B cell (primary cell): ENCODE measurements at regions not wholly inside any gene's neighbourhood (a gene's known extent, or its start where the extent isn't known, plus 50 kb on each side); places are given as distances from the start of the nearest gene placed in this dataset.
"Not testable (repeated sequence)": the region's sequence is repeated elsewhere in the genome, so short reads cannot be mapped to it uniquely, and the experiment has no call there.

Experiments used
- ATAC-seq: fragments of 200-7000 bp; cut with Tn5 transposase; one replicate; pipeline ENCODE4 v1.10.0; 2021; ENCODE audit warnings: low read depth, mild to moderate bottlenecking, moderate number of reproducible peaks, moderate library complexity
- CTCF ChIA-PET: fragments of 350-600 bp; sonication (Branson Sonifier 250); formaldehyde crosslinking; loops from one replicate; lab custom pipeline; 2021; ENCODE audit warnings: antibody characterized with exemption, inconsistent platforms; lab: Charles Lee
- POLR2A ChIA-PET: fragments of 350-600 bp; sonication (Branson Sonifier 250); formaldehyde crosslinking; loops from one replicate; lab custom pipeline; 2021; ENCODE audit warnings: antibody characterized with exemption; lab: Charles Lee
- DNase-seq: peaks from one replicate; pipeline ENCODE4 v3.0.0; 2013
- H2AFZ ChIP-seq: 2 replicates; pipeline ENCODE4 v1.6.1; 2012; ENCODE audit warnings: mild to moderate bottlenecking, low read depth, low read length; ENCODE audit not compliant: insufficient read depth, poor library complexity, severe bottlenecking
- H3K27ac ChIP-seq, 2 donors: 1 replicate in 1 of 2; 2 replicates in 1 of 2; pipeline ENCODE4 v1.5.1; 2012 to 2013; ENCODE audit warnings: low read length in 2 of 2, mild to moderate bottlenecking in 2 of 2, moderate library complexity in 1 of 2
- H3K27me3 ChIP-seq, 4 experiments: fragments of 200-600 bp in 1 of 4; sonication (generic) in 1 of 4; replicated peaks in 1 of 4; 1 replicate in 2 of 4; 2 replicates in 2 of 4; pipeline versions ENCODE4 v1.6.1 to v1.7.0; 2013 to 2016; ENCODE audit warnings: low read length in 3 of 4, mild to moderate bottlenecking in 2 of 4, mixed read lengths in 1 of 4, moderate library complexity in 1 of 4; ENCODE audit not compliant: insufficient read depth in 4 of 4, control insufficient read depth in 3 of 4; ENCODE audit errors: control extremely low read depth in 1 of 4
- H3K36me3 ChIP-seq, 2 experiments: replicated peaks in 1 of 2; 1 replicate in 1 of 2; 2 replicates in 1 of 2; pipeline versions ENCODE4 v1.6.1 to v1.7.1; 2013; ENCODE audit warnings: low read length in 1 of 2; ENCODE audit not compliant: insufficient read depth in 2 of 2, control insufficient read depth in 1 of 2; ENCODE audit errors: control extremely low read depth in 1 of 2, extremely low read depth in 1 of 2
- H3K4me1 ChIP-seq, 2 donors: fragments of 200-600 bp in 1 of 2; sonication (generic) in 1 of 2; 1 replicate in 1 of 2; 2 replicates in 1 of 2; pipeline versions ENCODE4 v1.5.1 to v1.6.1; 2013 to 2017; ENCODE audit warnings: low read length in 2 of 2; ENCODE audit not compliant: control insufficient read depth in 2 of 2, insufficient read depth in 2 of 2
- H3K4me2 ChIP-seq: replicated peaks from 2 replicates; pipeline ENCODE3; 2012; ENCODE audit warnings: mild to moderate bottlenecking, low read depth, low read length; ENCODE audit not compliant: poor library complexity, severe bottlenecking
- H3K4me3 ChIP-seq, 5 experiments: fragments of 200-600 bp in 1 of 5; sonication (generic) in 1 of 5; 1 replicate in 3 of 5; 2 replicates in 2 of 5; pipeline versions ENCODE4 v1.5.1 to v1.7.0; 2011 to 2016; ENCODE audit warnings: low read length in 4 of 5, mild to moderate bottlenecking in 4 of 5, low read depth in 2 of 5, control low read depth in 1 of 5, moderate library complexity in 1 of 5; ENCODE audit not compliant: insufficient read depth in 1 of 5; ENCODE audit errors: control extremely low read depth in 1 of 5, extremely low read depth in 1 of 5
- H3K79me2 ChIP-seq: fragments of 200-600 bp; sonication (generic); one replicate; pipeline ENCODE4 v1.6.0; 2016; ENCODE audit warnings: low read length; ENCODE audit not compliant: control insufficient read depth, insufficient read depth
- H3K9ac ChIP-seq: fragments of 200-600 bp; sonication (generic); 2 replicates; pipeline ENCODE4 v1.6.1; 2017; ENCODE audit warnings: mild to moderate bottlenecking, low read length, moderate library complexity
- H3K9me3 ChIP-seq, 3 donors: one replicate each; pipeline versions ENCODE4 v1.6.1 to v1.7.1; 2013; ENCODE audit warnings: low read length in 2 of 3; ENCODE audit not compliant: control insufficient read depth in 2 of 3, insufficient read depth in 1 of 3; ENCODE audit errors: control extremely low read depth in 1 of 3
- H4K20me1 ChIP-seq: 2 replicates; pipeline ENCODE4 v1.6.0; 2012; ENCODE audit warnings: mild to moderate bottlenecking, low read length; ENCODE audit not compliant: insufficient read depth, control insufficient read depth, poor library complexity, severe bottlenecking
- H3K27ac Mint-ChIP-seq: one replicate; pipeline ENCODE4 v1.8.0; 2021; ENCODE audit warnings: mixed read lengths
- H3K27me3 Mint-ChIP-seq: one replicate; pipeline ENCODE4 v1.8.0; 2021; ENCODE audit warnings: mixed read lengths
- H3K4me1 Mint-ChIP-seq: one replicate; pipeline ENCODE4 v1.8.0; 2021; ENCODE audit warnings: mixed read lengths
- H3K4me3 Mint-ChIP-seq: one replicate; pipeline ENCODE4 v1.8.0; 2021; ENCODE audit warnings: mixed read lengths
- H3K9me3 Mint-ChIP-seq: one replicate; pipeline ENCODE4 v1.8.0; 2022; ENCODE audit warnings: mixed read lengths; ENCODE audit not compliant: insufficient read depth
- EZH2 ChIP-seq: IDR thresholded peaks from 2 replicates; pipeline ENCODE4 v1.6.1; 2012; ENCODE audit warnings: borderline replicate concordance, low read depth, mild to moderate bottlenecking, moderate library complexity, low read length; ENCODE audit not compliant: insufficient read depth, poor library complexity, severe bottlenecking
- WGBS: methylation state at CpG from one replicate; pipeline ENCODE4 v1.1.5; 2013; ENCODE audit warnings: missing lambda C conversion rate; ENCODE audit not compliant: insufficient coverage; 5-methylcytosine and 5-hydroxymethylcytosine counted together
- intact Hi-C: fragments of 100-400 bp; cut with micrococcal nuclease; formaldehyde crosslinking; loops from one replicate; pipeline ENCODE4 v1.10.0; 2022
- TF ChIP-seq, protein P1 (sequence below): fragments of 200-600 bp; IDR thresholded peaks from one replicate; pipeline ENCODE4 v1.8.0; 2022; ENCODE audit warnings: antibody characterized with exemption, mild to moderate bottlenecking

DNA sequence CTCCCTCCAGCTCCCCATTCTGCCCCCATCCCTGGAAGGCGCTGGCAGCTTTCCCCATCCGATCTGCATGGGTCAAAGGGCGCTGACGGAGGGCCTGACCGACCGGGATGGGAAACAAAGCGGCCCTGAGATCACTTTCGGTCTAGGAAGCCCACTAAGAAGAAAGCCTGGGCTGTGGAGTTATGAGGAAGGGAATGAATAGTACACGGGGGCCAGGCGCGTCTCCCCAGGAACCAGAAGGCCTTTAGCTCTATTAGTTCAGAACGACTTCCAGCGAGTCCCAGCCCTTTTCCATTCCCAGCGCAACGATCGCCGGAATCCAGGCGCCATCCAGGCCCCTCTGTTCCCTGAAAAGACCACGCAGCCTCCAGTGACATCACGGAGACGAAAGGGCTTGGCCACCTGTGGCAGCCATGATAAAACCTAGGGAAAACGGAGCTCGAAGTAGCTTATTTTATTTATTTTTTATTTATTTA, 70.1 kb upstream of the CCDC180 start:
- Histone ChIP-seq H3K4me1 (peaks cover 8 to 10% of the 10 kb centered on the region in 2 donors), H3K4me3 (peak overlapping the region in 1 of 5 experiments; percentile 88), H3K27me3 (no peaks in the 10 kb centered on the region), H3K4me2 (peak overlapping the region; percentile 84), H4K20me1 (peaks cover 5% of the 10 kb centered on the region), H3K9ac (no peak overlapping the region), H3K27ac (no peak overlapping the region), H3K36me3 (no peaks in the 10 kb centered on the region), H2AFZ (peak overlapping the region; percentile 99), H3K79me2 (peaks cover 30% of the 10 kb centered on the region), H3K9me3 (peaks cover 0 to 3% (median 0%) of the 10 kb centered on the region in 3 donors)
- Mint-ChIP-seq H3K4me3 (peak overlapping the region; percentile 94), H3K9me3 (no peaks in the 10 kb centered on the region), H3K27me3 (peaks cover 11% of the 10 kb centered on the region), H3K27ac (peak overlapping the region; percentile 20), H3K4me1 (peaks cover 17% of the 10 kb centered on the region)
- DNase-seq = no peak
- WGBS = 85% methylated on average over 14 of the region's 23 CpGs
- ChIA-PET POLR2A (interaction anchor here (1.3 kb wide), 1 partner anchor 16 kb away, joined by 3 read pairs; no protein-coding TSS in a partner anchor), CTCF (interaction anchor here (0.7 to 2.0 kb wide), 4 partner anchors 15 to 383 kb away, joined by 3 to 8 read pairs (median 3); partner anchors contain the start of gene ZNF782)
- intact Hi-C loops = loop anchor here (5.0 kb wide), 1 partner anchor 380 kb away; no protein-coding TSS in a partner anchor
- no peak for ATAC-seq
- TF ChIP-seq, protein P1, sequence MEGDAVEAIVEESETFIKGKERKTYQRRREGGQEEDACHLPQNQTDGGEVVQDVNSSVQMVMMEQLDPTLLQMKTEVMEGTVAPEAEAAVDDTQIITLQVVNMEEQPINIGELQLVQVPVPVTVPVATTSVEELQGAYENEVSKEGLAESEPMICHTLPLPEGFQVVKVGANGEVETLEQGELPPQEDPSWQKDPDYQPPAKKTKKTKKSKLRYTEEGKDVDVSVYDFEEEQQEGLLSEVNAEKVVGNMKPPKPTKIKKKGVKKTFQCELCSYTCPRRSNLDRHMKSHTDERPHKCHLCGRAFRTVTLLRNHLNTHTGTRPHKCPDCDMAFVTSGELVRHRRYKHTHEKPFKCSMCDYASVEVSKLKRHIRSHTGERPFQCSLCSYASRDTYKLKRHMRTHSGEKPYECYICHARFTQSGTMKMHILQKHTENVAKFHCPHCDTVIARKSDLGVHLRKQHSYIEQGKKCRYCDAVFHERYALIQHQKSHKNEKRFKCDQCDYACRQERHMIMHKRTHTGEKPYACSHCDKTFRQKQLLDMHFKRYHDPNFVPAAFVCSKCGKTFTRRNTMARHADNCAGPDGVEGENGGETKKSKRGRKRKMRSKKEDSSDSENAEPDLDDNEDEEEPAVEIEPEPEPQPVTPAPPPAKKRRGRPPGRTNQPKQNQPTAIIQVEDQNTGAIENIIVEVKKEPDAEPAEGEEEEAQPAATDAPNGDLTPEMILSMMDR = no peak
- TF ChIP-seq EZH2 = no peak

DNA sequence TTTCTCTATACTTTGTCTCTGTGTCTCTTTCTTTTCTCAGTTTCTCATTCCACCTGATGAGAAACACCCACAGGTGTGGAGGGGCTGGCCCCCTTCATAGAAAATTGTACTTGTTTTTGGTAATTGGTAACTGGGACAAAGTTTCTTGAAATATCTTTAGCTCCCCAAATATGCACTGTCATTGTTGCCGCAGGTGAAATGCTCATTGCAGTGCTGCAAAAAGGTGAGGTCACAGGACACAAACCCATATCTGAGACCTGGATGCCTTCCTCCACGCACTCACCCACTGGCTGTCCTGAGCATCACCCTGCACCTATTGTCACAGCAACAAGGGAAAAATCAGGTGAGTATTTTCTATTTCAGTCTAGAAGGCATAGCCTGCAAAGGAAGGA, 74.5 kb upstream of the CCDC180 start:
- intact Hi-C loops, H3K27ac Mint-ChIP-seq, H3K4me1 ChIP-seq, H3K4me1 Mint-ChIP-seq, H3K4me3 Mint-ChIP-seq, H2AFZ ChIP-seq, H3K9me3 Mint-ChIP-seq, H3K27ac ChIP-seq, H3K9ac ChIP-seq, H3K4me3 ChIP-seq, H3K27me3 ChIP-seq, H3K36me3 ChIP-seq, H3K79me2 ChIP-seq, ATAC-seq, H3K4me2 ChIP-seq, CTCF ChIA-PET, DNase-seq, H4K20me1 ChIP-seq, H3K9me3 ChIP-seq, POLR2A ChIA-PET: not testable (repeated sequence)
- peaks cover 15% of the 10 kb centered on the region for H3K27me3 Mint-ChIP-seq
- WGBS = 83% methylated on average over 1 of the region's 2 CpGs

DNA sequence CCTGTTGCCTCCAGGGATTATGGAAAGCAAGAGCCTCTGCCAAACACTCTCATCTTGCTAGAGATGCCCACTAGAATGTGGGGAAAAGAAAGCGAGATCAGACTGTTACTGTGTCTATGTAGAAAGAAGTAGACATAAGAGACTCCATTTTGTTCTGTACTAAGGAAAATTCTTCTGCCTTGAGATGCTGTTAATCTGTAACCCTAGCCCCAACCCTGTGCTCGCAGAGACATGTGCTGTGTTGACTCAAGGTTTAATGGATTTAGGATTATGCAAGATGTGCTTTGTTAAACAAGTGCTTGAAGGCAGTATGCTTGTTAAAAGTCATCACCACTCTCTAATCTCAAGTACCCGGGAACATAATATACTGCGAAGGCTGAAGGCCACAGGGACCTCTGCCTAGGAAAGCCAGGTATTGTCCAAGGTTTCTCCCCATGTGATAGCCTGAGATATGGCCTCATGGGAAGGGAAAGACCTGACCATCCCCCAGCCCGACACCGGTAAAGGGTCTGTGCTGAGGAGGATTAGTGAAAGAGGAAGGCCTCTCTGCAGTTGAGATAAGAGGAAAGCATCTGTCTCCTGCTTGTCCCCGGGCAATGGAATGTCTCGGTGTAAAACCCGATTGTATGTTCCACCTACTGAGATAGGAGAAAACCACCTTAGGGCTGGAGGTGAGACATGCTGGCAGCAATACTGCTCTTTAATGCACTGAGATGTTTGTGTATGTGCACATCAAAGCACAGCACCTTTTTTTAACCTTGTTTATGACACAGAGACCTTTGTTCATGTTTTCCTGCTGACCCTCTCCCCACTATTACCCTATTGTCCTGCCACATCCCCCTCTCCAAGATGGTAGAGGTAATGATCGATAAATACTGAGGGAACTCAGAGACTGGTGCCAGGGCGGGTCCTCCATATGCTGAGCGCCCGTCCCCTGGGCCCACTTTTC, 75.1 kb upstream of the CCDC180 start:
- H3K4me3 ChIP-seq, H3K79me2 ChIP-seq, H3K4me1 ChIP-seq, H3K9me3 Mint-ChIP-seq, H4K20me1 ChIP-seq, CTCF ChIA-PET, H2AFZ ChIP-seq, H3K9ac ChIP-seq, H3K9me3 ChIP-seq, H3K4me2 ChIP-seq, ATAC-seq, H3K4me1 Mint-ChIP-seq, H3K27ac Mint-ChIP-seq, H3K36me3 ChIP-seq, H3K27ac ChIP-seq, intact Hi-C loops, H3K4me3 Mint-ChIP-seq, H3K27me3 ChIP-seq, DNase-seq, POLR2A ChIA-PET: not testable (repeated sequence)
- peaks cover 15% of the 10 kb centered on the region for H3K27me3 Mint-ChIP-seq
- WGBS = 93% methylated on average over 4 of the region's 13 CpGs
